GM23338 (cell line): ENCODE measurements at regions not wholly inside any gene's neighbourhood (a gene's known extent, or its start where the extent isn't known, plus 50 kb on each side); places are given as distances from the start of the nearest gene placed in this dataset. TPM values are rescaled to one million over a fixed set of nuclear protein-coding genes. Genes with fewer than 3 reads are reported as not detected.
"Not testable (repeated sequence)": the region's sequence is repeated elsewhere in the genome, so short reads cannot be mapped to it uniquely, and the experiment has no call there.

Experiments
- ATAC-seq: fragments of 200-7000 bp; cut with Tn5 transposase; 3 replicates; pipeline ENCODE4 v1.9.1; 2020
- DNase-seq: peaks from one replicate; pipeline ENCODE4 v3.0.0-alpha.2; 2015; ENCODE audit warnings: low spot score
- H2AFZ ChIP-seq: fragments of 200-600 bp; sonication (generic); 2 replicates; pipeline ENCODE4 v1.8.0; 2016; ENCODE audit warnings: antibody characterized with exemption, mild to moderate bottlenecking, moderate library complexity
- H3F3A ChIP-seq: fragments of 200-600 bp; sonication (generic); replicated peaks from 2 replicates; pipeline ENCODE4 v1.8.0; 2017; ENCODE audit warnings: antibody characterized with exemption, mixed run types, low read depth
- H3K27ac ChIP-seq: fragments of 200-600 bp; sonication (generic); 2 replicates; pipeline ENCODE4 v1.6.1; 2016; ENCODE audit warnings: low read depth
- H3K27me3 ChIP-seq: fragments of 200-600 bp; sonication (generic); 2 replicates; pipeline ENCODE4 v1.8.0; 2016; ENCODE audit warnings: mild to moderate bottlenecking, mixed run types, moderate library complexity; ENCODE audit not compliant: insufficient read depth
- H3K36me3 ChIP-seq: fragments of 200-600 bp; sonication (generic); 2 replicates; pipeline ENCODE4 v1.8.0; 2016; ENCODE audit warnings: mild to moderate bottlenecking; ENCODE audit not compliant: insufficient read depth
- H3K4me1 ChIP-seq: fragments of 200-600 bp; sonication (generic); 2 replicates; pipeline ENCODE4 v1.8.0; 2016; ENCODE audit warnings: mild to moderate bottlenecking, moderate library complexity; ENCODE audit not compliant: insufficient read depth
- H3K4me2 ChIP-seq: fragments of 200-600 bp; sonication (generic); 2 replicates; pipeline ENCODE4 v1.7.1; 2017; ENCODE audit warnings: mixed run types
- H3K4me3 ChIP-seq: fragments of 200-600 bp; sonication (generic); 2 replicates; pipeline ENCODE4 v1.6.1; 2016; ENCODE audit warnings: mixed run types
- H3K79me2 ChIP-seq: fragments of 200-600 bp; sonication (generic); replicated peaks from 2 replicates; pipeline ENCODE4 v1.8.0; 2017; ENCODE audit warnings: mild to moderate bottlenecking; ENCODE audit not compliant: insufficient read depth
- H3K9me2 ChIP-seq: fragments of 200-600 bp; sonication (generic); 2 replicates; pipeline ENCODE4 v1.8.0; 2017; ENCODE audit not compliant: insufficient read depth
- H4K20me1 ChIP-seq: fragments of 200-600 bp; sonication (generic); replicated peaks from 2 replicates; pipeline ENCODE4 v1.8.0; 2017; ENCODE audit warnings: mild to moderate bottlenecking; ENCODE audit not compliant: insufficient read depth
- H3K27ac Mint-ChIP-seq: 2 replicates; pipeline ENCODE4 v1.8.0; 2020; ENCODE audit warnings: inconsistent platforms, mild to moderate bottlenecking, moderate library complexity, mixed read lengths
- H3K27me3 Mint-ChIP-seq: 3 replicates; pipeline ENCODE4 v1.8.0; 2022; ENCODE audit warnings: low read depth, mild to moderate bottlenecking, moderate library complexity, mixed read lengths, inconsistent platforms; ENCODE audit not compliant: insufficient read depth, poor library complexity
- H3K36me3 Mint-ChIP-seq: 3 replicates; pipeline ENCODE4 v1.8.0; 2021; ENCODE audit warnings: low read depth, mild to moderate bottlenecking, inconsistent platforms, moderate library complexity, mixed read lengths
- H3K4me1 Mint-ChIP-seq: 3 replicates; pipeline ENCODE4 v1.8.0; 2020; ENCODE audit warnings: mild to moderate bottlenecking, inconsistent platforms, mixed read lengths
- H3K4me3 Mint-ChIP-seq: 3 replicates; pipeline ENCODE4 v1.8.0; 2021; ENCODE audit warnings: moderate library complexity, mild to moderate bottlenecking, inconsistent platforms, mixed read lengths
- H3K9me3 Mint-ChIP-seq: 3 replicates; pipeline ENCODE4 v1.8.0; 2020; ENCODE audit warnings: moderate library complexity, mild to moderate bottlenecking, inconsistent platforms, mixed read lengths
- small RNA-seq: library from RNA; depleted of rRNA; stranded (forward); fragments of <200 nt; gene quantifications from one replicate; pipeline ENCODE3, GENCODE V24; 2014; ENCODE audit warnings: low replicate concordance

- not testable (repeated sequence) for H3K27me3 ChIP-seq, ATAC-seq, H3K4me1 Mint-ChIP-seq, H3K79me2 ChIP-seq, DNase-seq, H3K36me3 ChIP-seq, H3K36me3 Mint-ChIP-seq, H3K27ac ChIP-seq, H3K27ac Mint-ChIP-seq, H3K4me1 ChIP-seq, H3K27me3 Mint-ChIP-seq, H3F3A ChIP-seq, H3K4me3 ChIP-seq, H2AFZ ChIP-seq, H3K4me2 ChIP-seq, H3K9me2 ChIP-seq, H3K4me3 Mint-ChIP-seq, H4K20me1 ChIP-seq
- peaks cover 61% of the 10 kb centered on the region for H3K9me3 Mint-ChIP-seq
Measured at GRCh38 chr17:21626987-21627386, 65.3 kb upstream of the KCNJ18 start.

Small RNA genes in the stretch of these regions (small RNA-seq; reads per million reads assigned to genes)
- not detected for gene AC233702.6
- gene AC233702.8: not detected
